Lung (tissue), 11 donors: ENCODE measurements at regions not wholly inside any gene's neighbourhood (a gene's known extent, or its start where the extent isn't known, plus 50 kb on each side); places are given as distances from the start of the nearest gene placed in this dataset.

Experiments used
- ATAC-seq: fragments of 200-7000 bp; cut with Tn5 transposase; one replicate; pipeline ENCODE4 v1.9.1; 2020; ENCODE audit warnings: moderate number of reproducible peaks; ENCODE audit not compliant: insufficient read depth, low FRiP score
- DNase-seq, 3 donors: peaks; one replicate each; pipeline ENCODE4 v3.0.0-alpha.2; 2013 to 2017
- H3K27ac ChIP-seq, 2 donors: one replicate each; pipeline ENCODE4 v1.5.1; 2013; ENCODE audit warnings: mild to moderate bottlenecking in 2 of 2, moderate library complexity in 2 of 2, control low read depth in 1 of 2, inconsistent platforms in 1 of 2, low read depth in 1 of 2, low read length in 1 of 2
- H3K27me3 ChIP-seq, 3 donors: one replicate each; pipeline ENCODE4 v1.5.1; 2013; ENCODE audit warnings: low read length in 2 of 3; ENCODE audit not compliant: control insufficient read depth in 3 of 3, insufficient read depth in 3 of 3
- H3K36me3 ChIP-seq, 4 donors: one replicate each; pipeline ENCODE4 v1.5.1; 2013; ENCODE audit warnings: low read length in 4 of 4, mild to moderate bottlenecking in 1 of 4, moderate library complexity in 1 of 4; ENCODE audit not compliant: control insufficient read depth in 4 of 4, insufficient read depth in 4 of 4
- H3K4me1 ChIP-seq, 5 donors: one replicate each; pipeline ENCODE4 v1.5.1; 2013; ENCODE audit warnings: low read length in 5 of 5, mild to moderate bottlenecking in 2 of 5, moderate library complexity in 1 of 5; ENCODE audit not compliant: control insufficient read depth in 5 of 5, insufficient read depth in 5 of 5
- H3K4me3 ChIP-seq: one replicate; pipeline ENCODE4 v1.5.1; 2013; ENCODE audit warnings: mild to moderate bottlenecking, control low read depth, moderate library complexity
- H3K9ac ChIP-seq, 2 donors: one replicate each; pipeline ENCODE4 v1.5.1; 2013; ENCODE audit warnings: low read length in 2 of 2, control low read depth in 1 of 2; ENCODE audit not compliant: insufficient read depth in 1 of 2
- H3K9me3 ChIP-seq, 4 donors: one replicate each; pipeline ENCODE4 v1.5.1; 2013; ENCODE audit warnings: low read length in 3 of 4, mild to moderate bottlenecking in 1 of 4, moderate library complexity in 1 of 4; ENCODE audit not compliant: control insufficient read depth in 4 of 4, insufficient read depth in 3 of 4
- WGBS, 2 donors: extraction: QIAGEN DNeasy Blood & Tissue Kit; methylation state at CpG; one replicate each; pipeline ENCODE4 v1.1.7; 2013; 5-methylcytosine and 5-hydroxymethylcytosine counted together
- TF ChIP-seq, protein P1 (sequence below): IDR thresholded peaks from 2 replicates; pipeline ENCODE4 v1.5.1; 2012; ENCODE audit warnings: mild to moderate bottlenecking; ENCODE audit errors: control extremely low read depth, extremely low read depth
- donor health status: control.
- donor health status: control.
- donor health status: Bipolar disorder and iron deficiency.
- donor health status: healthy.
- donor health status: DM: yes; HTN: yes; CAD: no.

DNA sequence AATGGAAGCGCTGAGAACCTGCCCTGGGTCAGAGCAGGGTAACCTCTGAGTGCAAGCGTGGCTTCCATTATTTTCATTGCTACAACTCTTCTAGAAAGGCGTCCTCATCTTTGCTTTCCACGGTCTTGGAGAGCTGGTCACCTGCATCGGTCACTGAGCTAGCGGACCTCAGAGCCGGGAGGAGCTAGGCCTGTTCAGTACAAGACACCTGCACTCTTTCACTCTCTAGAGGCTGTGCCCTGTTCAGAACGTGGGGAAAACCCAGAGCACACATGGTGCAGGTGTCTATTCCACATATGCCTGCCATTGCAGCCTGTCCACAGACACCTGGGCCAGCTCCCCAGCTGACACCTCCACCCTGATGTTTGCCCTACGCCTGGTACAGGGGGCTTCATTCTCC is 147.8 kb upstream of the IRX2 start:
- DNase-seq = no peak
- no peak overlapping the region for H3K4me3 ChIP-seq
- peaks cover 0 to 8% (median 0%) of the 10 kb centered on the region in 4 donors for H3K9me3 ChIP-seq
- no peak overlapping the region for H3K9ac ChIP-seq
- TF ChIP-seq, protein P1, sequence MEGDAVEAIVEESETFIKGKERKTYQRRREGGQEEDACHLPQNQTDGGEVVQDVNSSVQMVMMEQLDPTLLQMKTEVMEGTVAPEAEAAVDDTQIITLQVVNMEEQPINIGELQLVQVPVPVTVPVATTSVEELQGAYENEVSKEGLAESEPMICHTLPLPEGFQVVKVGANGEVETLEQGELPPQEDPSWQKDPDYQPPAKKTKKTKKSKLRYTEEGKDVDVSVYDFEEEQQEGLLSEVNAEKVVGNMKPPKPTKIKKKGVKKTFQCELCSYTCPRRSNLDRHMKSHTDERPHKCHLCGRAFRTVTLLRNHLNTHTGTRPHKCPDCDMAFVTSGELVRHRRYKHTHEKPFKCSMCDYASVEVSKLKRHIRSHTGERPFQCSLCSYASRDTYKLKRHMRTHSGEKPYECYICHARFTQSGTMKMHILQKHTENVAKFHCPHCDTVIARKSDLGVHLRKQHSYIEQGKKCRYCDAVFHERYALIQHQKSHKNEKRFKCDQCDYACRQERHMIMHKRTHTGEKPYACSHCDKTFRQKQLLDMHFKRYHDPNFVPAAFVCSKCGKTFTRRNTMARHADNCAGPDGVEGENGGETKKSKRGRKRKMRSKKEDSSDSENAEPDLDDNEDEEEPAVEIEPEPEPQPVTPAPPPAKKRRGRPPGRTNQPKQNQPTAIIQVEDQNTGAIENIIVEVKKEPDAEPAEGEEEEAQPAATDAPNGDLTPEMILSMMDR = no peak
- WGBS, 2 donors = 86% methylated on average over 9 of the region's 9 CpGs
- no peaks in the 10 kb centered on the region for H3K27me3 ChIP-seq
- ATAC-seq = no peak
- no peaks in the 10 kb centered on the region for H3K4me1 ChIP-seq
- H3K36me3 ChIP-seq = no peaks in the 10 kb centered on the region
- H3K27ac ChIP-seq = no peak overlapping the region

DNA sequence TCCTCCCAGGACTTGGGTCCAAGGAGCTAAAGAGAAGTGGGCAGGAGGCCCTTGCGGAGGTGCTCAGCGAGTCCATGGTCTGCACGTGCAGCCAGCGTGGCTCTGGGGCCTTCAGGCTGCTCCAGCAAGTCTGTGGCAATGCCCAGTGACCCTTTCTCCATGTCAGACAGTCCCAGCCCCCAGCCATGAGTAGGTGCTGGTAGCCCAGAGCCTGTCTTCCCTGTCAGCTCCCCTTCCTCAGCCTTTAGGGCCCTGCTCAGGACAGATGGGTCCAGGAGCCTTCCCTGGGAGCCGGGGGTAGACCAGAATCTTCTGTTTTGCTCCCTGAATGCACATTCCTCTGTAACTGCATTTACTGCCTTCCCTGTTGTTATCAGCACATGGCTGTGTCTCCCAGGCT is 147.2 kb upstream of the IRX2 start:
- DNase-seq = no peak
- WGBS, 2 donors = 70 to 77% methylated on average over 5 of the region's 5 CpGs
- no peak overlapping the region for H3K9ac ChIP-seq
- no peaks in the 10 kb centered on the region for H3K27me3 ChIP-seq
- no peak overlapping the region for H3K27ac ChIP-seq
- TF ChIP-seq, protein P1 = no peak
- peaks cover 0 to 8% (median 0%) of the 10 kb centered on the region in 4 donors for H3K9me3 ChIP-seq
- no peak overlapping the region for H3K4me3 ChIP-seq
- ATAC-seq = no peak
- H3K4me1 ChIP-seq = no peaks in the 10 kb centered on the region
- H3K36me3 ChIP-seq = no peaks in the 10 kb centered on the region

DNA sequence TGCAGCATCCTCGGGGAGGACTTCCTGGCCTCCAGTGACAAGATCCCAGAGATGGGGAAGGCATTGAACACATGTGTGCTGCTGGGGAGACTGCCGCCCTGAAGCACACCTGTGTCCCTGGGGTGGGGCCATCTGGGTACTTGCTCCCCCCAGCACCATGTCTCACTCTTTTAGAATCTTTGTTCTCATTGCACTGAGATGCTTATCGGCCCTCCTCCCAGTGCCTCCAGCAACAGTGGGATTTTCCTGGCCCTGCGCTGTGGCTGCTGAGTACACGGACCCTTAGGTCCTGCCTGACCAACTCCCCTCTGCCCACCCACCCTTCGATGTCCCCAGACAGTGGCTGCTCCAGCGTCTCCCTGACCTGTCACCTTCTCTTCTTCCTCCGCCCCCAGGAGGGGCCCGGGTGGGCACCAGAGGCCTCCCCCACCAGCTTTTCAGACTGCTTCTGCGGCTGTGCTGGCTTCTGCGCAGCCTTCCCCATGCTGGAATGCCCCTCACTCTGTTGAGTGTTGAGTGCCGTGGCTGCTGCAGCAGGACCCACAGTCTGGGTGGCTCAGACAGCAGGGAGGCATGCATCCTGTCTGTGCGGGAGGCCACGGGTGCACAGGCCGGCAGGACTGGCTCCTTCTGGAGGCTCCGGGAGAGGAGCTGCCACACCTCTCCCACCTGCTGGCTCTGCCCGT is 145.9 kb upstream of the IRX2 start:
- Histone ChIP-seq H3K4me1 (no peaks in the 10 kb centered on the region), H3K36me3 (no peaks in the 10 kb centered on the region), H3K27ac (no peak overlapping the region), H3K4me3 (no peak overlapping the region), H3K27me3 (no peaks in the 10 kb centered on the region), H3K9ac (no peak overlapping the region), H3K9me3 (peaks cover 0 to 8% (median 0%) of the 10 kb centered on the region in 4 donors)
- ATAC-seq (no peak), DNase-seq (no peak)
- TF ChIP-seq, protein P1 = no peak
- WGBS, 2 donors = 79 to 87% methylated on average over 17 of the region's 17 CpGs
